Prostate gland (tissue), 2 donors: ENCODE measurements at regions not wholly inside any gene's neighbourhood (a gene's known extent, or its start where the extent isn't known, plus 50 kb on each side); places are given as distances from the start of the nearest gene placed in this dataset.

Experiments
- DNase-seq: peaks from one replicate; pipeline ENCODE4 v3.0.0-alpha.2; 2019; ENCODE audit warnings: low spot score
- H3K27ac ChIP-seq, 2 donors: fragments of 200-600 bp; sonication (generic); 2 replicates each; pipeline ENCODE4 v1.5.1; 2017 to 2019
- H3K27me3 ChIP-seq: fragments of 200-600 bp; sonication (generic); replicated peaks from 2 replicates; pipeline ENCODE4 v1.5.1; 2019; ENCODE audit not compliant: insufficient read depth
- H3K36me3 ChIP-seq, 2 donors: fragments of 200-600 bp; sonication (generic); 1 replicate in 1 of 2; 2 replicates in 1 of 2; pipeline versions ENCODE4 v1.5.1 to v1.8.1; 2017 to 2019
- H3K4me1 ChIP-seq: fragments of 200-600 bp; sonication (generic); replicated peaks from 2 replicates; pipeline ENCODE4 v1.5.1; 2019
- H3K4me3 ChIP-seq, 2 donors: fragments of 200-600 bp; sonication (generic); 2 replicates each; pipeline ENCODE4 v1.5.1; 2017 to 2019
- H3K9me3 ChIP-seq: fragments of 200-600 bp; sonication (generic); 2 replicates; pipeline ENCODE4 v1.5.1; 2017
- CTCF ChIP-seq, 4 experiments: fragments of 200-600 bp in 2 of 4; fragments of 450-650 bp in 2 of 4; sonication (generic) in 2 of 4; IDR thresholded peaks; 1 replicate in 3 of 4; 2 replicates in 1 of 4; pipeline ENCODE4 v1.5.1; 2016 to 2019; ENCODE audit warnings: antibody characterized with exemption in 4 of 4, mild to moderate bottlenecking in 2 of 4, moderate library complexity in 2 of 4
- POLR2A ChIP-seq: fragments of 450-650 bp; IDR thresholded peaks from one replicate; pipeline ENCODE4 v1.6.1; 2016; ENCODE audit warnings: antibody characterized with exemption, mild to moderate bottlenecking
- POLR2AphosphoS5 ChIP-seq: sonication (generic); formaldehyde crosslinking; IDR thresholded peaks from one replicate; pipeline ENCODE4 v1.6.1; 2017; ENCODE audit warnings: antibody characterized with exemption
- WGBS: methylation state at CpG from one replicate; pipeline ENCODE4 v1.1.5; 2018; 5-methylcytosine and 5-hydroxymethylcytosine counted together
- intact Hi-C: fragments of 100-400 bp; cut with DNase I; formaldehyde crosslinking; loops from one replicate; pipeline ENCODE4 v1.14.2; 2022

- TF ChIP-seq POLR2AphosphoS5 (no peak), POLR2A (no peak), CTCF (IDR thresholded peaks at IDR 0.05) (no peak)
- H3K9me3 ChIP-seq: no peaks in the 10 kb centered on the region
- WGBS: 57% methylated on average over 4 of the region's 4 CpGs
- no peak overlapping the region for H3K27ac ChIP-seq
- intact Hi-C loops: no loop called here
- no peak overlapping the region for H3K4me3 ChIP-seq
- H3K27me3 ChIP-seq: no peaks in the 10 kb centered on the region
- no peaks in the 10 kb centered on the region for H3K36me3 ChIP-seq
- DNase-seq: no peak
- no peaks in the 10 kb centered on the region for H3K4me1 ChIP-seq
Measured at GRCh38 chr13:31919971-31920726, 111.4 kb upstream of the FRY start.

GRCh38 chr13:31920727-31921100 is 110.9 kb upstream of the FRY start:
- no peak for DNase-seq
- no peak overlapping the region for H3K27ac ChIP-seq
- intact Hi-C loops: no loop called here
- H3K36me3 ChIP-seq: no peaks in the 10 kb centered on the region
- WGBS: 90% methylated on average over 2 of the region's 2 CpGs
- no peaks in the 10 kb centered on the region for H3K9me3 ChIP-seq
- H3K4me3 ChIP-seq: no peak overlapping the region
- TF ChIP-seq CTCF (IDR thresholded peaks at IDR 0.05): no peak
- TF ChIP-seq POLR2AphosphoS5: no peak
- no peak for TF ChIP-seq POLR2A
- no peaks in the 10 kb centered on the region for H3K27me3 ChIP-seq
- no peaks in the 10 kb centered on the region for H3K4me1 ChIP-seq

- no peak overlapping the region for H3K27ac ChIP-seq
- no peak overlapping the region for H3K4me3 ChIP-seq
- no peak for DNase-seq
- 100% methylated on average over 1 of the region's 1 CpG for WGBS
- TF ChIP-seq POLR2AphosphoS5 (no peak), POLR2A (no peak), CTCF (IDR thresholded peaks at IDR 0.05) (no peak)
- H3K36me3 ChIP-seq: no peaks in the 10 kb centered on the region
- H3K27me3 ChIP-seq: no peaks in the 10 kb centered on the region
- no peaks in the 10 kb centered on the region for H3K4me1 ChIP-seq
- no peaks in the 10 kb centered on the region for H3K9me3 ChIP-seq
- intact Hi-C loops: no loop called here
Measured at GRCh38 chr13:31922724-31923123, 108.8 kb upstream of the FRY start.

- TF ChIP-seq POLR2AphosphoS5 (no peak), CTCF (IDR thresholded peaks at IDR 0.05) (no peak), POLR2A (no peak)
- Histone ChIP-seq H3K9me3 (no peaks in the 10 kb centered on the region), H3K27ac (no peak overlapping the region), H3K36me3 (no peaks in the 10 kb centered on the region), H3K27me3 (no peaks in the 10 kb centered on the region), H3K4me3 (no peak overlapping the region), H3K4me1 (no peaks in the 10 kb centered on the region)
- no peak for DNase-seq
- intact Hi-C loops: no loop called here
- WGBS: 82% methylated on average over 3 of the region's 3 CpGs
Measured at GRCh38 chr13:31923134-31923763, 108.3 kb upstream of the FRY start.

- 40% methylated on average over 2 of the region's 2 CpGs for WGBS
- H3K36me3 ChIP-seq: no peaks in the 10 kb centered on the region
- intact Hi-C loops: no loop called here
- no peak for DNase-seq
- no peak overlapping the region for H3K27ac ChIP-seq
- H3K4me3 ChIP-seq: no peak overlapping the region
- no peaks in the 10 kb centered on the region for H3K27me3 ChIP-seq
- H3K9me3 ChIP-seq: no peaks in the 10 kb centered on the region
- TF ChIP-seq POLR2A (no peak), POLR2AphosphoS5 (no peak), CTCF (IDR thresholded peaks at IDR 0.05) (no peak)
- H3K4me1 ChIP-seq: no peaks in the 10 kb centered on the region
Measured at GRCh38 chr13:31925079-31925478, 106.5 kb upstream of the FRY start.
